Neural progenitor cell (in vitro differentiated cells): ENCODE measurements at regions not wholly inside any gene's neighbourhood (a gene's known extent, or its start where the extent isn't known, plus 50 kb on each side); places are given as distances from the start of the nearest gene placed in this dataset.

Experiments used
- CTCF ChIP-seq: fragments of 200-600 bp; sonication (generic); IDR thresholded peaks from 2 replicates; pipeline ENCODE4 v1.5.1; 2017; ENCODE audit warnings: antibody characterized with exemption, mild to moderate bottlenecking
- EZH2 ChIP-seq: fragments of 200-600 bp; sonication (generic); IDR thresholded peaks from 2 replicates; pipeline ENCODE4 v1.6.1; 2017; ENCODE audit warnings: antibody characterized with exemption, mild to moderate bottlenecking, moderate library complexity

- TF ChIP-seq CTCF = peak; percentile 25
- no peak for TF ChIP-seq EZH2
Observed at GRCh38 chr4:134695433-134695832, 493.8 kb upstream of the PABPC4L start.
